ENCODE measurements at regions not wholly inside any gene's neighbourhood (a gene's known extent, or its start where the extent isn't known, plus 50 kb on each side); places are given as distances from the start of the nearest gene placed in this dataset.
A peak's percentile ranks its signal among the peaks of the same experiment; 100 is the strongest.

DNA sequence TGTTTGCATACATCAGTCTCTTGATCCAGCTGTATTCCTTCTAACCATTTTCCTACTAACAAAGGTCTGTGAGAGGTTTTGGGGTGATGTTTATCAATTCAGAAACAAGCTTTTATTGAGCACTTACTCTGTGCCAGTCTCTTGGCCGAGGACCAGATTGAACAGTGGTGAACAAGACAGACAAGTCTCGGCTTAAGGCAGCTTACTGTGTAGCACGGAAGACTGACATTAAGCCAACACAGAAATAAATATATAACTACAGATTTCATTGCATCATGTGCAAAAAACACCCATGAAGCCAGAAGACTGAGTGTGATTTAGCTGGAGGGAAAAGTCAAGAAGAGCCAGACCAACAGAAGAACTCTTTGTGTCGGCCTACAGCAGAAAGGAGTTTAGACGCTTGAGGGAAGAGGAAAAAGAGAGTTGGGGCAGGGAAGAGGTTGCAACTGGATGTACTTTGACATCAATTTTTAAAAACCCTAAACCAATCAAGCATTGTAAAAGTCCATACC is 549.6 kb upstream of the CITED2 start:
- Histone ChIP-seq H3K4me2 (ENCODE audit: low read length, poor library complexity, severe bottlenecking) (no peak overlapping the region), H3K27me3 (ENCODE audit: control insufficient read depth in 1 of 2, insufficient read depth in 1 of 2, low read length in 2 of 2) (no peaks in the 10 kb centered on the region), H2BK5ac (ENCODE audit: low read depth, low read length, poor library complexity, severe bottlenecking) (no peak overlapping the region), H3K18ac (ENCODE audit: low read depth in 1 of 2, low read length in 2 of 2) (no peak overlapping the region), H3K27ac (ENCODE audit: low read length, poor library complexity, severe bottlenecking) (no peak overlapping the region), H3K9ac (ENCODE audit: low read length) (no peak overlapping the region), H3K4me1 (ENCODE audit: control insufficient read depth, insufficient read depth, low read depth, low read length) (no peaks in the 10 kb centered on the region), H3K14ac (ENCODE audit: low read length in 2 of 2) (no peak overlapping the region), H3K4me3 (ENCODE audit: insufficient read depth in 1 of 2, low read depth in 1 of 2, low read length in 2 of 2) (no peak overlapping the region), H4K91ac (ENCODE audit: low read length) (no peak overlapping the region), H3K79me1 (replicated peaks; ENCODE audit: low read length, poor library complexity, severe bottlenecking) (no peaks in the 10 kb centered on the region), H2BK120ac (ENCODE audit: low read depth, low read length) (no peak overlapping the region), H2BK15ac (ENCODE audit: low read depth, poor library complexity, severe bottlenecking) (no peak overlapping the region), H3K36me3 (ENCODE audit: control insufficient read depth in 1 of 2, insufficient read depth in 2 of 2, low read depth in 1 of 2, low read length in 2 of 2) (no peaks in the 10 kb centered on the region), H3K4ac (ENCODE audit: low read depth in 1 of 2, low read length in 2 of 2) (no peak overlapping the region), H2BK12ac (ENCODE audit: low read length in 2 of 2) (no peak overlapping the region), H3K9me3 (ENCODE audit: control insufficient read depth, low read length) (no peaks in the 10 kb centered on the region), H2AFZ (ENCODE audit: low read depth, low read length) (no peak overlapping the region), H4K8ac (ENCODE audit: low read length) (no peak overlapping the region), H3K23ac (ENCODE audit: low read length in 2 of 2) (no peak overlapping the region), H2AK5ac (ENCODE audit: low read length, severe bottlenecking) (no peak overlapping the region)
- 100% methylated on average over 4 of the region's 5 CpGs for WGBS
- DNase-seq = no peak

DNA sequence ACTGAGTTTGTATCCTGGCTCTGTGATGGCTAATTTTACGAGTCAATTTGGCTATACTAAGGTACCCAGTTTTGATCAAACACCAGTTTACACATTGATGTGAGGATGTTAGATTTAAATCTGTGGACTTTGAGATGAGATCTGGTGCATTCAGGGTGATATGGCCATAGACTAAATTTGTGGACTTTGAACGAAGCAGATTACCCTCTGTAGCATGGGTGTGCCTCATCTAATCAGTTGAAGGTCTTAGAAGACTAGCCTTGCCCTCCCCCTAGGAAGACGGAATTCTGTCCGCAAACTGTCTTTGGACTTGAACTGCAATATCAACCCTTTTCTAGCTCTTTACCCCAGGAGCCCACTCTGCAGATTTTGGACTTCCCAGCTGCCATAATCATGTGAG is 547.8 kb upstream of the CITED2 start:
- Histone ChIP-seq H3K27me3 (ENCODE audit: control insufficient read depth in 1 of 2, insufficient read depth in 1 of 2, low read length in 2 of 2) (no peaks in the 10 kb centered on the region), H2BK15ac (ENCODE audit: low read depth, poor library complexity, severe bottlenecking) (no peak overlapping the region), H3K36me3 (ENCODE audit: control insufficient read depth in 1 of 2, insufficient read depth in 2 of 2, low read depth in 1 of 2, low read length in 2 of 2) (no peaks in the 10 kb centered on the region), H2BK120ac (ENCODE audit: low read depth, low read length) (no peak overlapping the region), H2AFZ (ENCODE audit: low read depth, low read length) (no peak overlapping the region), H2BK12ac (ENCODE audit: low read length in 2 of 2) (no peak overlapping the region), H3K27ac (ENCODE audit: low read length, poor library complexity, severe bottlenecking) (no peak overlapping the region), H3K14ac (ENCODE audit: low read length in 2 of 2) (no peak overlapping the region), H2BK5ac (ENCODE audit: low read depth, low read length, poor library complexity, severe bottlenecking) (no peak overlapping the region), H3K23ac (ENCODE audit: low read length in 2 of 2) (no peak overlapping the region), H3K4ac (ENCODE audit: low read depth in 1 of 2, low read length in 2 of 2) (no peak overlapping the region), H3K79me1 (replicated peaks; ENCODE audit: low read length, poor library complexity, severe bottlenecking) (no peaks in the 10 kb centered on the region), H3K4me1 (ENCODE audit: control insufficient read depth, insufficient read depth, low read depth, low read length) (no peaks in the 10 kb centered on the region), H3K9me3 (ENCODE audit: control insufficient read depth, low read length) (no peaks in the 10 kb centered on the region), H3K18ac (ENCODE audit: low read depth in 1 of 2, low read length in 2 of 2) (no peak overlapping the region), H4K91ac (ENCODE audit: low read length) (no peak overlapping the region), H3K4me2 (ENCODE audit: low read length, poor library complexity, severe bottlenecking) (no peak overlapping the region), H2AK5ac (ENCODE audit: low read length, severe bottlenecking) (peak overlapping the region; percentile 13), H3K9ac (ENCODE audit: low read length) (no peak overlapping the region), H4K8ac (ENCODE audit: low read length) (no peak overlapping the region), H3K4me3 (ENCODE audit: insufficient read depth in 1 of 2, low read depth in 1 of 2, low read length in 2 of 2) (no peak overlapping the region)
- no peak for DNase-seq
- 97% methylated on average over 4 of the region's 4 CpGs for WGBS

DNA sequence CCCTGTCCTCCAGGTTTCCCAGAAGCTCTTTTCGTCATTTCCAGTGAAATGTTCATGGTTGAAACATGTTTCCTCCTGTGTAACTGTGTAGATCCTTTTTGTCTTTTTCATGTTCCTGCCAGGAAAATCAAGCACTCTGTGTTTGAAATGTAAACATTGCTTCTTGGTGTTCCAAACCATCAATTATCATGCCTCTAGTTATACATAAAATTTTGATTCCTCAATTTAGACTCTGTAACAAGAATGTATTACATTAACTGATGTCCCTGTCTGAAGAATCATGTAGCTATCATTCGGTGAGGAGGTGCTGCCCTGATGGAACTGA is 546.3 kb upstream of the CITED2 start:
- no peak overlapping the region for H3K4me3 ChIP-seq (ENCODE audit: insufficient read depth in 1 of 2, low read depth in 1 of 2, low read length in 2 of 2)
- DNase-seq = no peak
- no peak overlapping the region for H2AK5ac ChIP-seq (ENCODE audit: low read length, severe bottlenecking)
- H3K4me2 ChIP-seq (ENCODE audit: low read length, poor library complexity, severe bottlenecking) = no peak overlapping the region
- H3K79me1 ChIP-seq (replicated peaks; ENCODE audit: low read length, poor library complexity, severe bottlenecking) = no peaks in the 10 kb centered on the region
- H3K27ac ChIP-seq (ENCODE audit: low read length, poor library complexity, severe bottlenecking) = no peak overlapping the region
- H3K14ac ChIP-seq (ENCODE audit: low read length in 2 of 2) = no peak overlapping the region
- no peak overlapping the region for H4K8ac ChIP-seq (ENCODE audit: low read length)
- peak overlapping the region in 1 of 2 experiments; percentile 24 for H3K18ac ChIP-seq (ENCODE audit: low read depth in 1 of 2, low read length in 2 of 2)
- H3K36me3 ChIP-seq (ENCODE audit: control insufficient read depth in 1 of 2, insufficient read depth in 2 of 2, low read depth in 1 of 2, low read length in 2 of 2) = no peaks in the 10 kb centered on the region
- H2BK15ac ChIP-seq (ENCODE audit: low read depth, poor library complexity, severe bottlenecking) = peak overlapping the region; percentile 21
- no peak overlapping the region for H2BK5ac ChIP-seq (ENCODE audit: low read depth, low read length, poor library complexity, severe bottlenecking)
- H3K27me3 ChIP-seq (ENCODE audit: control insufficient read depth in 1 of 2, insufficient read depth in 1 of 2, low read length in 2 of 2) = no peaks in the 10 kb centered on the region
- H2BK120ac ChIP-seq (ENCODE audit: low read depth, low read length) = no peak overlapping the region
- WGBS = 60% methylated on average over 1 of the region's 2 CpGs
- no peak overlapping the region for H2AFZ ChIP-seq (ENCODE audit: low read depth, low read length)
- H3K4me1 ChIP-seq (ENCODE audit: control insufficient read depth, insufficient read depth, low read depth, low read length) = no peaks in the 10 kb centered on the region
- peak overlapping the region; percentile 21 for H4K91ac ChIP-seq (ENCODE audit: low read length)
- H2BK12ac ChIP-seq (ENCODE audit: low read length in 2 of 2) = peak overlapping the region in 1 of 2 experiments; percentile 32
- peak overlapping the region in 1 of 2 experiments; percentile 52 for H3K4ac ChIP-seq (ENCODE audit: low read depth in 1 of 2, low read length in 2 of 2)
- H3K9me3 ChIP-seq (ENCODE audit: control insufficient read depth, low read length) = no peaks in the 10 kb centered on the region
- H3K23ac ChIP-seq (ENCODE audit: low read length in 2 of 2) = no peak overlapping the region
- H3K9ac ChIP-seq (ENCODE audit: low read length) = no peak overlapping the region

DNA sequence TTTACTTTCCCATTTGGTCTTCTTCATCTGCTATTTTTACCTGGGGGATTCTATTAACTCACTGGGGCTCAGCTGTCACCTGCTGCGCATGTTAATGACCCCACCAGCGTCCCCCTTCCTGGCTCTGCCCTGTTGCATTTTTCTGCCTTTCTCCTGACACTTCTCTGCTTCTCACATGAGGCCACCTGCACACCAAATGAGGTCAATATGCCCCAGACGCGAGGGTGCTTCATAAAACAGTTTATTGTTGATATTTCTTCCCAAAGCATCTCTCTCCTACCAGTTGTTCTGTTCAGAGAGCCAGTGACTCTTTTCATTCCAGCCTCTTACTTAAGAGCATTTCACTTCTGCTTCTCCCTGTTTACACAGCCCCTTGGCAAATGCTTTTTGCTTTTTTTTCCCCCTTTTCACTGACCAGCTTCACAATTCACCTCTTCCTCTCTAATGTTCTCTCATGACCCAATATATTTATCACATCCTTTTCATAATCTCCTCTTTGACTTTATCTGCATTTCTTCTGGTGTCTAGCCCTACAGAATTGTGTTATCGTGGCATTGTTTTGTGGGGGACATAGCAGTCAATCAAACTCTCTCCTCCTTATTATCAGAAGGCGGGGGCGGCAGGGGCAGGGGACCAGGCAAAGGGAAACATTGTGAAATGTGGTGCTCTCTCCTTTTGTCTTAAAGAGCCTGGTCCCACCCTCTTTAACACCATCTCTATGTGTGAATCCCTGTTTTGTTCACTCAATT is 545.8 kb upstream of the CITED2 start:
- H3K4ac ChIP-seq (ENCODE audit: low read depth in 1 of 2, low read length in 2 of 2) = peak overlapping the region; percentile 52 to 56
- no peaks in the 10 kb centered on the region for H3K79me1 ChIP-seq (replicated peaks; ENCODE audit: low read length, poor library complexity, severe bottlenecking)
- no peak overlapping the region for H3K23ac ChIP-seq (ENCODE audit: low read length in 2 of 2)
- H3K9ac ChIP-seq (ENCODE audit: low read length) = no peak overlapping the region
- H3K4me1 ChIP-seq (ENCODE audit: control insufficient read depth, insufficient read depth, low read depth, low read length) = no peaks in the 10 kb centered on the region
- H2BK15ac ChIP-seq (ENCODE audit: low read depth, poor library complexity, severe bottlenecking) = peak overlapping the region; percentile 21
- H3K14ac ChIP-seq (ENCODE audit: low read length in 2 of 2) = no peak overlapping the region
- no peak overlapping the region for H3K4me2 ChIP-seq (ENCODE audit: low read length, poor library complexity, severe bottlenecking)
- H4K91ac ChIP-seq (ENCODE audit: low read length) = peak overlapping the region; percentile 21
- H2BK12ac ChIP-seq (ENCODE audit: low read length in 2 of 2) = peak overlapping the region; percentile 32 to 93
- H3K4me3 ChIP-seq (ENCODE audit: insufficient read depth in 1 of 2, low read depth in 1 of 2, low read length in 2 of 2) = no peak overlapping the region
- H2BK5ac ChIP-seq (ENCODE audit: low read depth, low read length, poor library complexity, severe bottlenecking) = no peak overlapping the region
- no peak for DNase-seq
- H3K27me3 ChIP-seq (ENCODE audit: control insufficient read depth in 1 of 2, insufficient read depth in 1 of 2, low read length in 2 of 2) = no peaks in the 10 kb centered on the region
- H2AFZ ChIP-seq (ENCODE audit: low read depth, low read length) = no peak overlapping the region
- no peak overlapping the region for H2AK5ac ChIP-seq (ENCODE audit: low read length, severe bottlenecking)
- H2BK120ac ChIP-seq (ENCODE audit: low read depth, low read length) = no peak overlapping the region
- no peak overlapping the region for H3K27ac ChIP-seq (ENCODE audit: low read length, poor library complexity, severe bottlenecking)
- peak overlapping the region; percentile 24 to 61 for H3K18ac ChIP-seq (ENCODE audit: low read depth in 1 of 2, low read length in 2 of 2)
- H3K36me3 ChIP-seq (ENCODE audit: control insufficient read depth in 1 of 2, insufficient read depth in 2 of 2, low read depth in 1 of 2, low read length in 2 of 2) = no peaks in the 10 kb centered on the region
- WGBS = 54% methylated on average over 6 of the region's 7 CpGs
- peak overlapping the region; percentile 39 for H4K8ac ChIP-seq (ENCODE audit: low read length)
- H3K9me3 ChIP-seq (ENCODE audit: control insufficient read depth, low read length) = no peaks in the 10 kb centered on the region
